Transverse colon (tissue), 4 donors: ENCODE measurements at regions not wholly inside any gene's neighbourhood (a gene's known extent, or its start where the extent isn't known, plus 50 kb on each side); places are given as distances from the start of the nearest gene placed in this dataset.

Experiments
- EP300 ChIP-seq: sonication (generic); formaldehyde crosslinking; IDR thresholded peaks from one replicate; pipeline ENCODE4 v1.6.1; 2017; ENCODE audit warnings: antibody characterized with exemption, low read depth
- POLR2A ChIP-seq: fragments of 450-650 bp; IDR thresholded peaks from one replicate; pipeline ENCODE4 v1.6.1; 2016; ENCODE audit warnings: antibody characterized with exemption, mild to moderate bottlenecking, moderate library complexity
- POLR2AphosphoS5 ChIP-seq, 3 donors: sonication (generic); formaldehyde crosslinking; IDR thresholded peaks; one replicate each; pipeline ENCODE4 v1.6.1; 2016; ENCODE audit warnings: antibody characterized with exemption in 3 of 3
- TF ChIP-seq, protein P1 (sequence below), 5 experiments: fragments of 200-600 bp in 3 of 5; fragments of 450-650 bp in 2 of 5; sonication (generic) in 3 of 5; IDR thresholded peaks; 1 replicate in 2 of 5; 2 replicates in 3 of 5; pipeline ENCODE4 v1.5.1; 2016 to 2017; ENCODE audit warnings: antibody characterized with exemption in 5 of 5, inconsistent platforms in 3 of 5, mild to moderate bottlenecking in 2 of 5, moderate library complexity in 1 of 5

DNA sequence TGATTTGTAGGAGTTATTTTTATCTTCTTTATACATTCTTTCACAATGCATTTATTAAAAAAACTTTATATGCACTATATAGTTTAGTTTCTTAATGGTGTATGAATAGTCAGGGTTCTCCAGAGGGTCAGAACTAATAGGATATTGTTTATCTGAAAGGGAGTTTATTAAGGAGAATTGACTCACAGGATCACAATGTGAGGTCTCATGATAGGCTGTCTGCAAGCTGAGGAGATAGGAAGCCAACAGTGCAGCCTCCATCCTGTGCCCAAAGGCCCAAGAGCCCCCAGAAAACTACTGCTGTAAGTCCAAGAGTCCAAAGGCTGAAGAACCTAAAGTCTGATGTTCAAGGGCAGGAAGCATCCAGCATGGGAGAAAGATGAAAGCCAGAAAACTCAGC, 192.8 kb upstream of the AHR start:
- TF ChIP-seq, protein P1, sequence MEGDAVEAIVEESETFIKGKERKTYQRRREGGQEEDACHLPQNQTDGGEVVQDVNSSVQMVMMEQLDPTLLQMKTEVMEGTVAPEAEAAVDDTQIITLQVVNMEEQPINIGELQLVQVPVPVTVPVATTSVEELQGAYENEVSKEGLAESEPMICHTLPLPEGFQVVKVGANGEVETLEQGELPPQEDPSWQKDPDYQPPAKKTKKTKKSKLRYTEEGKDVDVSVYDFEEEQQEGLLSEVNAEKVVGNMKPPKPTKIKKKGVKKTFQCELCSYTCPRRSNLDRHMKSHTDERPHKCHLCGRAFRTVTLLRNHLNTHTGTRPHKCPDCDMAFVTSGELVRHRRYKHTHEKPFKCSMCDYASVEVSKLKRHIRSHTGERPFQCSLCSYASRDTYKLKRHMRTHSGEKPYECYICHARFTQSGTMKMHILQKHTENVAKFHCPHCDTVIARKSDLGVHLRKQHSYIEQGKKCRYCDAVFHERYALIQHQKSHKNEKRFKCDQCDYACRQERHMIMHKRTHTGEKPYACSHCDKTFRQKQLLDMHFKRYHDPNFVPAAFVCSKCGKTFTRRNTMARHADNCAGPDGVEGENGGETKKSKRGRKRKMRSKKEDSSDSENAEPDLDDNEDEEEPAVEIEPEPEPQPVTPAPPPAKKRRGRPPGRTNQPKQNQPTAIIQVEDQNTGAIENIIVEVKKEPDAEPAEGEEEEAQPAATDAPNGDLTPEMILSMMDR (IDR thresholded peaks at IDR 0.05) = no peak
- no peak for TF ChIP-seq POLR2A
- TF ChIP-seq EP300 = no peak
- no peak for TF ChIP-seq POLR2AphosphoS5 (IDR thresholded peaks at IDR 0.05)
